Activated T-cell treated with anti-CD3 and anti-CD28 coated beads, Interleukin-2, amount 50 U/mL, for 1 hour (primary cell): ENCODE measurements at regions not wholly inside any gene's neighbourhood (a gene's known extent, or its start where the extent isn't known, plus 50 kb on each side); places are given as distances from the start of the nearest gene placed in this dataset.
"Not testable (repeated sequence)": the region's sequence is repeated elsewhere in the genome, so short reads cannot be mapped to it uniquely, and the experiment has no call there.

ENCODE experiments used
- DNase-seq: peaks from one replicate; pipeline ENCODE4 v3.0.0-alpha.2; 2020

DNA sequence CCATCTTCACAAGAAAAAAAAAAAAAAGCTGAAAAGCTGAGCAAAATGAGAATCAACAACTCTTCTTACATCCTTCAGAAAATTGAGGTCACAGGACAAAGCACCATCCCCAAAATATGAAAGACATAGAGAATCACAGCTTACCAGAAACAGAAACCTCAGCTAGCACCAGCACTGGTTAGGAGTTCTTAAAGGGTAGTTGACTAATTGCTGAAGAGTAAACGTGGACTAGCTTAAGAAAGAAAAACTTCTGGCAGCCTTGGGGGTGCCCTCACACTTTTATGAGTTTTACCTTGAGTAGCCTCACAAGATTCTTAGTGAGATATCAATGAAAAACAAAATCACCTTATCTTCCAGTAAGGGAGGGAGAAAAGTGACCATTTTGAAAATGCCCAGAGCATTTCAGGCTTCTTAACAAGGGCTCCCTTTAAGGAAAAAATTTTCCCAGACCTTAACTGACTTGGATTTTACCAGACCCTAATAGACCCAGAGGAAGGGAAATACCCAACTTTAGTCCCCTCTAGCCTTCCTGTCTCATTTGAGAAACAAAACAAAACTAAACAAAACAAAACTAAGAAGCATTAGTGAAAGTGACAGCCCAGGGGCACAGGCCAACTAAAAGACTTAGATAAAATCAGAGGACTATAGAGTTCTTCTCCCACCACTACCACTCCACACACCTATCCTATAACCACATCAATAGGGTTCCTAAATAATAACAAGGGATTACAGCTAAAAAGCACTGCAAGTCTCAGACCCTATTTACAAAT lies 888.6 kb downstream of the DIAPH3 start:
- no peak for DNase-seq

DNA sequence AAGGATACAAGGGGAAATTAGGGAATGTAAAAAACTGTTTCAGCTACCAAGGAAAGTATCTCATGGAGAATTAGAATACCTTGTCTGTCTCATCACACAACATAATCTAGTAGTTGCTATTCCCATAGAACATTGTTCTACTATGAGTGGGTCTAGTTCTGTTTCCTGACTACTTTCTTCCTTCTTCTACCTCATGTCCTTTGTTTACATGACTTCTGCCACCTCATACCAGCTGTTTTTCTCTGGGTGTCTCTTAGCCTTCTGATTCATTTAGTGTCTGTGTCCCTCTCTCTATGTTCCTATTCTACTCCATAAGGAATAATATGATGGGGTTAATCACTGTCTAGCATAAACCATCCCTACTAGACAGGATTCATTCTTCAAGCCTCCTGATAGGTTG lies 887.3 kb downstream of the DIAPH3 start:
- no peak for DNase-seq

DNA sequence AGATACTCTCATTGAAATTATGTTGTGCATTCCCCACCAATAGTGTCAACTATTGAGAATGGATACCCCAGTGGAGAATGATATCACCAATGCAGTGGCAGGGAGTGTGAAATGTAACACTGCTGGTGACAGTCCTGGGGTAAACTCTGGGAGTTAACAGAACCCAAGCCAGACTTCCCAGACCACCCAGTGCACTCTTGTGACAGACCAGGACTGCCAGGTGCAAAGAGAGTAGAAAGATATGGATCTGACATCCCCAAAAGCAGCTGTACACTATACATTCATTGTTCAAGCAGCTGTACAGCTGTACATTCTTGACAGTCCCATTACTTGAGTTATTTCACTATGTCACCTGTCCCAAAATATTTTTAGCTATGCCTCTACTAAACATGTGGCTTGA lies 886.6 kb downstream of the DIAPH3 start:
- DNase-seq: no peak

- DNase-seq: no peak
Observed at GRCh38 chr13:59279028-59279427, 884.7 kb downstream of the DIAPH3 start.

GRCh38 chr13:59279576-59279975 lies 884.2 kb downstream of the DIAPH3 start:
- DNase-seq: no peak

DNA sequence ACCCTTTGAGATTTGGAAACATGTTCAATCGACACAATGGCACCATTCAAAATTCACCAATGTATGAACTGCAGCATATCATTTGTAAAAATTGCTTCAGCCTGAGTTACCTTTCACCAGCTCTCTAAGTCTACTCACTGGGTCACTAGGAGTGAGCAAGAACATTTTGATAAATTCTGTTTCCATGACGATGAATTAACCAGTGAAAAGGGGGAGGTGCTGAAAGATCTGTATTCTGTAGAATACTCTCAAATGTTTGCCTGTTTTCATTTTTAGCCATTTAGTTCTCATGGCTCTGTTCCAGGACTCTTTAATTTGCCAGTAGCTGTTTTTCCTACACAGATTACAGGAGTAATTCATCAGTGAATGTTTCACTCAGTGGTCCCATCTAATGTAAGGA lies 883.4 kb downstream of the DIAPH3 start:
- DNase-seq: no peak

- no peak for DNase-seq
Observed at GRCh38 chr13:59281453-59281852, 882.3 kb downstream of the DIAPH3 start.

DNA sequence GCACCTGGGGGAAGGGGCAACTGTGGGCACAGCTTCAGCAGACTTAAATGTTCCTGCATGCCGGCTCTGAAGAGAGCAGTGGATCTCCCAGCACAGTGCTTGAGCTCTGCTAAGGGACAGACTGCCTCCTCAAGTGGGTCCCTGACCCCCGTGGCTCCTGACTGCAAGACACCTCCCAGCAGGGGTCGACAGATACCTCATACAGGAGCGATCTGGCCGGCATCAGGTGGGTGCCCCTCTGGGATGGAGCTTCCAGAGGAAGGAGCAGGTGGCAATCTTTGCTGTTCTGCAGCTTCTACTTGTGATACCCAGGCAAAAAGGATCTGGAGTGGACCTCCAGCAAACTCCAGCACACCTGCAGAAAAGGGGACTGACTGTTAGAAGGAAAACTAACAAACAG lies 871.5 kb downstream of the DIAPH3 start:
- DNase-seq: not testable (repeated sequence)

- DNase-seq: no peak
Observed at GRCh38 chr13:59299584-59299983, 864.1 kb downstream of the DIAPH3 start.

DNA sequence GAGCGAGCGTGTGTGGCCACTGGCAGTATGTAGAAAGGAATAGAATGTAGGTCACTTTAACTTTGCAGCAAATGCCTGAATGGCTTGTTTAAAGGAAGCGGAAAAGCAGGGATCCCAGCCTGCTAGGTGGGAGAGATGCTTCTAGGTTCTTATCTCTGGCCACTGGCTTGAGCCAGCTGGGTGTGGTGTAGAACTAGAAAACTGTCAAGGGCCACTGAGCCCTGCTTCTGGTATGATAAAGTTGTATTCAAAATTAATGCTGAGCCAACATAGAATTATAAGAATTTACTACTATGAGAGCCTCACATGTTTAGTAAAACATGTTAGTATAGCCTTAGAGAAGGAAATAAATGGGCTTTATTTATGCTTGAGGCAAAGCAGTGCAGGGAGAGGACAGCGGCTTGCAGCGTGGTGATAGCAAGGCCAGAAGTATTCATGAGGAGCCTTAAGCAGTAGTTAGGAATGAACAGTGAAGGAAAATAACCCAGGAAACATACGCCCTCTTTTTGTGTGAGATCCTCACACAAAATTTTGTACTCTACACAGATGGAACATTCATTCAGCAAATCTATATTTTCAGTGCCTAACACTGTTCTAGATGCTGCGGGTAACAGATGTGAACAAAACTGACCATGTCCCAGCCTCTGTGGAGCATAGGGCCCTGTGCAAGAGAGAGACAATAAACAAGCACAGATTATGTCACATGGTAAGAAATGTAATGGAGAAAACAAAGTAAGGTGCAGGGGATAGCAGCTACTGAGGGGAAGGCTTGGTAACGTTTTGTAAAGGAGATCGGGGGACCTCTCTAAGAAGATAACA lies 863.2 kb downstream of the DIAPH3 start:
- DNase-seq: no peak

- DNase-seq: no peak
Observed at GRCh38 chr13:59301174-59301567, 862.6 kb downstream of the DIAPH3 start.

- no peak for DNase-seq
Observed at GRCh38 chr13:59303433-59303832, 860.3 kb downstream of the DIAPH3 start.

DNA sequence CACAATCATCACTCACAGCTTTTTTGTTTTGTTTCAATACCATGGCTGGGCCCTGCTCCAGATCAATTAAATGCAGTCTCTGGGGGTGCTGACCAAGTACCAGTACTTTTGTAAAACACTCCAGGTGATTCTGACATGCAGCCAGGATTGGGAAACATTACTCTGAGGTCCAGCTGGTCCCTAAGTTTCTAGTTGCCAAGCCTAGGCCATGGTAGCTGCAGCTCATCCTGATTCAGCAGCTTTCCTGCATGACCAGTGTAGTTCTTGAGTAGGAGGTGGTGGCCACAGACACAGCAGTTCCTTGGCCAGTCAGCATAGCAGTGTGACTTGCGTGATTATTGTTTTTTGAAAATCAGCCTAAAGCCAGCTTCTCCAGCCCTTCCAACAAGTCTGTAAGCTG lies 859.1 kb downstream of the DIAPH3 start:
- DNase-seq: no peak

GRCh38 chr13:59305896-59306295 lies 857.8 kb downstream of the DIAPH3 start:
- no peak for DNase-seq

DNA sequence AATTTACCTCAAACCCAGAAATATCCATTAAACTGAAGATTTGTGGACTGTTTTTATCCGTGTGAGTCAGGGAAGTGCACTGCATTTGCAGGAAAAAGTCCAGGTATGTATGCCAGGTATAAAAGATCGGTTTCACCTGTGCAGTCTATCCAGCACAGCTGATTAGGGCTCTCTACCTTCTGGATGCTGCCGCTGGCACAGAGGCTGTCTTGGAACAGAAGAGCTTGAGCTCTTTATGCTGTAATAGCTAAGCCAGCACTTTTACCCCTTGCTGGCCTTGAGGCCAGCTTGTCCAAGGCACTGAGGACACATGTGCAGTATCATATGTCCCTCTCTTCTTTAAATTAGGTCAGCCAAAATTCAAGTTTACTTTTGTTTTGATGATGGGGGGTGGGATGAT lies 851.0 kb downstream of the DIAPH3 start:
- no peak for DNase-seq

- DNase-seq: peak; percentile 39
Observed at GRCh38 chr13:59318320-59318930, 845.3 kb downstream of the DIAPH3 start.

DNA sequence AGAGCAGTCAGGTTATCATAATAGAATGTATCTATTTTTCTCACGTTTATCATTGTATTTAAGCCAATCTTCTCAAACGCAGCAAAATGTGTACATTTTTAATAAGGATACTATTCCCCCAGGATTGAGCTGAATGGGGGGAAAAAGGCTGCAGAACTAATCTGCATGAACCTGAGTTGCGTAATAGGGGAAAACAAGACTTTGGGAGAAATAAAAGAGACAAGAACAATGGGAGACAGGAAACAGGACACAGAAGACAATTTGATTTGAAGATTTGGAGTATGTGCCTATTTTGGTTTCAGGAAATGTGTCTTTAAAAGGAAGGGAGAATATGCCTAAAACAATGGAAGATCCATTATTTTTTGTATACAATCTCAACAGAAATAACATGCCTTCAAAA lies 844.5 kb downstream of the DIAPH3 start:
- DNase-seq: no peak

DNA sequence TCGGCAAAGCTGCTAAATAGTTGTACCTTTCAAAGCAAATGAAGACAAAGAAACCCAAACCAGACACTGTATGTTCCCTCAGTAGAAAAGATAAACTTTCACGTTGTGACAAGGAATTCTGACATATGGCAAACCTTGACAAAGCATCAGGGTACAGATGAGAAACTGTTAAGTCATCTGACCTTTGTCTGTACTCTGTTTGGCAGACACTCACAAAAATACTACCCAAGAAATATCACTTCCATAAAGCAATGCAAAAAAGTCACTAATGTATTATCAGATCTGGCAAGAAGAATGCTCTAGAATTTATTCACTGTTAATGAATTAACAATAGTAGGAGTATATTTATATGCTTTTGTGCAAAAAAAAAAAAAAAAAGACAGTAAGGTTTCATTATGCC lies 843.7 kb downstream of the DIAPH3 start:
- DNase-seq: no peak

GRCh38 chr13:59324401-59324800 lies 839.3 kb downstream of the DIAPH3 start:
- DNase-seq: not testable (repeated sequence)

- DNase-seq: no peak
Observed at GRCh38 chr13:59326717-59327116, 837.0 kb downstream of the DIAPH3 start.

DNA sequence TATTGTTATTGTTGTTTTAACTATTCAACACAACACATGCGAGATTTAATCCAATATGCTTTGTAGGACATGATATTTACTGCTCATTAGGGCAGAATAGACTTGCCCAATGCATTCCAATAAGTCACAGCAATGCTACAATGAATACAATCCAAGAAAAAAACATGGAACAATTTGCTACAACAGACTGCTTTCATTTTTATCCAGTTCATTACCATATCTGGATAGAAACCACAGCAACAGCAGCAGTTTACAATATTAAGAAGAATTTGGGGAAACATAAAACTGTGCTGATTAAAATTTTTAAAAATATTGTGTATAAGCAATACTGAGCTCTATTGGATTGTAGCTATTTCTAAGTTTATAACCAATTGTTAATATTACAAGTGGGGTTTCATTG lies 833.0 kb downstream of the DIAPH3 start:
- DNase-seq: no peak

GRCh38 chr13:59332966-59333365 lies 830.8 kb downstream of the DIAPH3 start:
- DNase-seq: no peak

- DNase-seq: no peak
Observed at GRCh38 chr13:59337070-59337469, 826.7 kb downstream of the DIAPH3 start.

GRCh38 chr13:59340151-59340550 lies 823.6 kb downstream of the DIAPH3 start:
- DNase-seq: no peak
